Stomach (tissue), 4 donors: ENCODE measurements at regions not wholly inside any gene's neighbourhood (a gene's known extent, or its start where the extent isn't known, plus 50 kb on each side); places are given as distances from the start of the nearest gene placed in this dataset.

Source experiments
- POLR2A ChIP-seq, 4 donors: fragments of 450-650 bp; IDR thresholded peaks; one replicate each; pipeline ENCODE4 v1.6.1; 2016; ENCODE audit warnings: antibody characterized with exemption in 4 of 4, control low read depth in 2 of 4, mild to moderate bottlenecking in 1 of 4, moderate library complexity in 1 of 4
- TF ChIP-seq, protein P1 (sequence below), 7 experiments: fragments of 450-650 bp in 4 of 7; fragments of 200-600 bp in 3 of 7; sonication (generic) in 3 of 7; IDR thresholded peaks; one replicate each; pipeline ENCODE4 v1.5.1; 2016 to 2019; ENCODE audit warnings: antibody characterized with exemption in 7 of 7, control low read depth in 2 of 7, mild to moderate bottlenecking in 1 of 7

GRCh38 chr4:180855184-180855583, 1388.0 kb upstream of the TENM3 start:
- TF ChIP-seq, protein P1, sequence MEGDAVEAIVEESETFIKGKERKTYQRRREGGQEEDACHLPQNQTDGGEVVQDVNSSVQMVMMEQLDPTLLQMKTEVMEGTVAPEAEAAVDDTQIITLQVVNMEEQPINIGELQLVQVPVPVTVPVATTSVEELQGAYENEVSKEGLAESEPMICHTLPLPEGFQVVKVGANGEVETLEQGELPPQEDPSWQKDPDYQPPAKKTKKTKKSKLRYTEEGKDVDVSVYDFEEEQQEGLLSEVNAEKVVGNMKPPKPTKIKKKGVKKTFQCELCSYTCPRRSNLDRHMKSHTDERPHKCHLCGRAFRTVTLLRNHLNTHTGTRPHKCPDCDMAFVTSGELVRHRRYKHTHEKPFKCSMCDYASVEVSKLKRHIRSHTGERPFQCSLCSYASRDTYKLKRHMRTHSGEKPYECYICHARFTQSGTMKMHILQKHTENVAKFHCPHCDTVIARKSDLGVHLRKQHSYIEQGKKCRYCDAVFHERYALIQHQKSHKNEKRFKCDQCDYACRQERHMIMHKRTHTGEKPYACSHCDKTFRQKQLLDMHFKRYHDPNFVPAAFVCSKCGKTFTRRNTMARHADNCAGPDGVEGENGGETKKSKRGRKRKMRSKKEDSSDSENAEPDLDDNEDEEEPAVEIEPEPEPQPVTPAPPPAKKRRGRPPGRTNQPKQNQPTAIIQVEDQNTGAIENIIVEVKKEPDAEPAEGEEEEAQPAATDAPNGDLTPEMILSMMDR (IDR thresholded peaks at IDR 0.05), result no peak
- no peak for TF ChIP-seq POLR2A (IDR thresholded peaks at IDR 0.05)
